ENCODE measurements at regions not wholly inside any gene's neighbourhood (a gene's known extent, or its start where the extent isn't known, plus 50 kb on each side); places are given as distances from the start of the nearest gene placed in this dataset.

DNA sequence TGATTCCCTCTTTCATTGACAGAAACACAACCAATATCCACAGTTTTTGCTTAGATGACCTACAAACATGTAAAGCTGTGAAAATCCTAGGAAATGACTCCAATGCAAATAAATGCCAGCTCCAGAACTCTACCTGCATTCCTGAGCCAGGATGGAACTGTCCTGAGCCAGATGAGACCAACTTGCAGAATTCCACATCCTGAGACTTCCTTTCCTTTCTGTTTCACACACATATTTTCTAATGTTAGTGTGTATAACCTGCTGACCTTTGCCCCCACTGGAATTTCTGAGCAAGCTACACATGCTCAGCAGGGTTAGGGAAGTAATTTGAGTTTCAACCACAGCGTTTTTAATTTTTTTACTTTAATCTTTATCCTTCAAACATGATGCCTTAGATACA, 69.6 kb upstream of the ADGRF1 start:
- DNase-seq (ENCODE audit: low read depth in 1 of 2, low spot score in 1 of 2), result no peak

DNA sequence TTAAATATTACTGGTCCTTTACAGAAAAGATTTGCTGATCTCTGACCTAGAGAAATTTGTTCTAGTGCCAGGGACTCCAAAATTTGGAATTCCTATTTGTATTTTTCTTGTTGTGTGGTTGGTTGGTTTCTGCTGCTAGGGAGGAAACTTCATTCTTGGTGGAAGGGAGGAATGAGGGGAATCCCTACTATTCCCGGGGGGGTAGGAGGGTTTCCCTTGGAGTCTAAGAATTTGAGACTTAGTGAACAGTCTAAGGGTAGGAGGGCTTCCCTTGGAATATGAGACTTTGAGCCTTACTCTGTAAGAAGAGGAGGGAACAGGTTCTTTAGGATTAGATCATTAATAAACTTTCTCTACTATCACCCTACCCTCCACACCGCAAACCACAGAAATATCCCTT, 67.1 kb upstream of the ADGRF1 start:
- Histone ChIP-seq H3K27me3 (no peaks in the 10 kb centered on the region), H3K4me1 (ENCODE audit: low read depth) (peaks cover 2% of the 10 kb centered on the region), H3K4me3 (no peak overlapping the region), H3K36me3 (no peaks in the 10 kb centered on the region), H3K27ac (no peak overlapping the region), H3K9me3 (ENCODE audit: low read depth) (no peaks in the 10 kb centered on the region)
- peak in 1 of 2 donors; percentile 73 for DNase-seq (ENCODE audit: low read depth in 1 of 2, low spot score in 1 of 2)
- TF ChIP-seq, protein P1, sequence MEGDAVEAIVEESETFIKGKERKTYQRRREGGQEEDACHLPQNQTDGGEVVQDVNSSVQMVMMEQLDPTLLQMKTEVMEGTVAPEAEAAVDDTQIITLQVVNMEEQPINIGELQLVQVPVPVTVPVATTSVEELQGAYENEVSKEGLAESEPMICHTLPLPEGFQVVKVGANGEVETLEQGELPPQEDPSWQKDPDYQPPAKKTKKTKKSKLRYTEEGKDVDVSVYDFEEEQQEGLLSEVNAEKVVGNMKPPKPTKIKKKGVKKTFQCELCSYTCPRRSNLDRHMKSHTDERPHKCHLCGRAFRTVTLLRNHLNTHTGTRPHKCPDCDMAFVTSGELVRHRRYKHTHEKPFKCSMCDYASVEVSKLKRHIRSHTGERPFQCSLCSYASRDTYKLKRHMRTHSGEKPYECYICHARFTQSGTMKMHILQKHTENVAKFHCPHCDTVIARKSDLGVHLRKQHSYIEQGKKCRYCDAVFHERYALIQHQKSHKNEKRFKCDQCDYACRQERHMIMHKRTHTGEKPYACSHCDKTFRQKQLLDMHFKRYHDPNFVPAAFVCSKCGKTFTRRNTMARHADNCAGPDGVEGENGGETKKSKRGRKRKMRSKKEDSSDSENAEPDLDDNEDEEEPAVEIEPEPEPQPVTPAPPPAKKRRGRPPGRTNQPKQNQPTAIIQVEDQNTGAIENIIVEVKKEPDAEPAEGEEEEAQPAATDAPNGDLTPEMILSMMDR (IDR thresholded peaks at IDR 0.05; ENCODE audit: low read depth, low read length), result no peak

More for the DNA sequence above, 69.6 kb upstream of the ADGRF1 start:
- Histone ChIP-seq H3K27me3 (no peaks in the 10 kb centered on the region), H3K4me3 (no peak overlapping the region), H3K36me3 (no peaks in the 10 kb centered on the region), H3K9me3 (ENCODE audit: low read depth) (no peaks in the 10 kb centered on the region), H3K27ac (no peak overlapping the region), H3K4me1 (ENCODE audit: low read depth) (peaks cover 2% of the 10 kb centered on the region)
- TF ChIP-seq, protein P1 (IDR thresholded peaks at IDR 0.05; ENCODE audit: low read depth, low read length), result no peak

DNA sequence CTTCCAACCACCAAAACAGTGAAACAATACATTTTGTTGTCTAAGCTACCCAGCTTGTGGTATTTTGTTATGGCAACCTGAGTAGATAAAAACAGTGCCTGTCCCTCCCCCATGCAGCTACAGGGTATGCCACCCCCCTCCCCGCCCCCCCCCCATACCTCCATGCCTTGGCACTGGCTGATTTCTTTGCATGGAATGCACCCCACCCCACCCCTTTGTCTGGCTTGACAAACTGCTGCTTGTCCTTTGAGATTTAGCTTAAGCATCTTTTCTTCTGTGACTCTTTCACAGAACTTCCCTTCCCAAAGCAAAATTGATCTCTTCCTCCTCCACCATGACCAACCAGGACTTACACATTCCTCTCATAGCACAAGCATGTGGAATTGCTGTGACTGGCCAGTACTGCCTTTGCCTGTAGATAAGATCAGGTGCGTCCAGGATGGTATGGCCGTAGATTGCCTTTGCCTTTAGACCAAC, 64.6 kb upstream of the ADGRF1 start:
- TF ChIP-seq, protein P1 (IDR thresholded peaks at IDR 0.05; ENCODE audit: low read depth, low read length), result no peak
- H3K27me3 ChIP-seq, result no peaks in the 10 kb centered on the region
- no peak overlapping the region for H3K4me3 ChIP-seq
- no peaks in the 10 kb centered on the region for H3K36me3 ChIP-seq
- no peaks in the 10 kb centered on the region for H3K9me3 ChIP-seq (ENCODE audit: low read depth)
- H3K4me1 ChIP-seq (ENCODE audit: low read depth), result no peaks in the 10 kb centered on the region
- DNase-seq (ENCODE audit: low read depth in 1 of 2, low spot score in 1 of 2), result peak in 1 of 2 donors; percentile 40
- H3K27ac ChIP-seq, result no peak overlapping the region

DNA sequence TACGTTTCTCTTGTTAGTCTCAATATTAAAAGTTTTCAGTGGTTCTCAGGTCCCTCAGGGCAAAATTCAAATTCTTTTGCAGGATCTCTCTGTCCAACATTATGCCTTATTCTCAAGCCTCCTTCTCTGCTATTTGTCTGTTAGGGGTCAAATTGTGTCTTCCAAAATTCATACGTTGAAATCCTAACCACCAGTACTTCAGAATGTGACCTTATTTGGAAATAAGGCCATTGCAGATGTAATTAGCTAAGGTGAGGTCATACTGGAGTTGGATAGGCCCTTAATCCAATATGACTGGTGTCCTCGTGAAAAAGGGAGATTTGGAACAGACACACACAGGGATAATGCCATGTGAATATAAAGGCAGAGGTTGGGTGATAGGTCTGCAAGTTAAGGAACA, 64.1 kb upstream of the ADGRF1 start:
- TF ChIP-seq, protein P1 (IDR thresholded peaks at IDR 0.05; ENCODE audit: low read depth, low read length), result no peak
- Histone ChIP-seq H3K27ac (no peak overlapping the region), H3K4me3 (no peak overlapping the region)

DNA sequence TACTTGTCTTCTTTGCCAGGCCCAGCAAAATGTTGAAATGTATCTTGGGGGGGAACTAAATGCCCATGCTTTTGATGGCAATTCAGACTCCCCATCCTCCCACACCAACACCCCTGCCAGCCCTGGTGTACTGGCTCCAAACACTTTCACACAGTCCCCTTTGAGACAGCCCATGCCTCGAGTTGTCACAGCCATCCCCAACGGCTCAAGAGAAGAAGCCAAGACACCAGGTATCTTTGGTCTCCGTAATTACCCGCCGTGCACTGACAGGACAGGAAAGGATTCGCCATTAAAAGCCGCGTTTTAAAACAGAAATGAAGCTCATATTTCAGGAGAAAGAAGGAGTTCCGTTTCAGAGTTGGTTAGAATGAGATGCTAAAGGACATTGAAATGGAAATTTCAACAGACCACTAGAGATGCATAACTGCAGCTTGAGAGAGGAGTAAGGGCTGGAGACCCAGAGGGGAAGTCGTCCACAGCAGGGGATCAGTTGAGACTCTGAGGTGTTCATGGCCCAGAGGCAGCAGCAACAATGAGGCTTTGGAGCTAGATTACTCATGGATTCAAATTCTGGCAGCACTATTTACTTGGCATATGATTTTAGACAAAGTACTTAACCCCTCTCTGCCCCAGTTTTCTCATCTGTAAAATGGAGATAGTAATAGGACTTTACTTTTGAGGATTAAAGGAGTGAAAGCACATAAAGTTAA, 63.5 kb upstream of the ADGRF1 start:
- no peaks in the 10 kb centered on the region for H3K4me1 ChIP-seq (ENCODE audit: low read depth)
- TF ChIP-seq, protein P1 (IDR thresholded peaks at IDR 0.05; ENCODE audit: low read depth, low read length), result no peak
- no peaks in the 10 kb centered on the region for H3K9me3 ChIP-seq (ENCODE audit: low read depth)
- no peaks in the 10 kb centered on the region for H3K27me3 ChIP-seq
- H3K27ac ChIP-seq, result no peak overlapping the region
- H3K36me3 ChIP-seq, result no peaks in the 10 kb centered on the region
- no peak overlapping the region for H3K4me3 ChIP-seq
- no peak for DNase-seq (ENCODE audit: low read depth in 1 of 2, low spot score in 1 of 2)

More for the DNA sequence above, 64.1 kb upstream of the ADGRF1 start:
- no peak for DNase-seq (ENCODE audit: low read depth in 1 of 2, low spot score in 1 of 2)
- Histone ChIP-seq H3K9me3 (ENCODE audit: low read depth) (no peaks in the 10 kb centered on the region), H3K27me3 (no peaks in the 10 kb centered on the region), H3K36me3 (no peaks in the 10 kb centered on the region), H3K4me1 (ENCODE audit: low read depth) (no peaks in the 10 kb centered on the region)

All from cardiac muscle cell (in vitro differentiated cells and primary cell).